Neural cell (in vitro differentiated cells): ENCODE measurements at regions not wholly inside any gene's neighbourhood (a gene's known extent, or its start where the extent isn't known, plus 50 kb on each side); places are given as distances from the start of the nearest gene placed in this dataset.

Source experiments
- H2AFZ ChIP-seq: fragments of 200-600, 300-800 bp; sonication (generic), shearing (Covaris generic); 2 replicates; pipeline ENCODE4 v1.6.0; 2014; ENCODE audit warnings: low read depth, mild to moderate bottlenecking, antibody characterized with exemption, low read length, moderate library complexity
- H3F3A ChIP-seq: fragments of 200-600 bp; shearing (Covaris generic); 2 replicates; pipeline ENCODE4 v1.6.1; 2016; ENCODE audit warnings: mild to moderate bottlenecking, moderate library complexity, mixed read lengths, antibody characterized with exemption, low read length; ENCODE audit not compliant: insufficient read depth, poor library complexity, severe bottlenecking
- H3K27ac ChIP-seq: fragments of 200-600, 300-800 bp; sonication (generic), shearing (Covaris generic); 2 replicates; pipeline ENCODE4 v1.5.1; 2014; ENCODE audit warnings: mild to moderate bottlenecking, low read length, moderate library complexity
- H3K27me3 ChIP-seq: fragments of 300-800, 200-600 bp; sonication (generic), shearing (Covaris generic); 2 replicates; pipeline ENCODE4 v1.6.0; 2014; ENCODE audit warnings: mild to moderate bottlenecking, low read depth, low read length, moderate library complexity; ENCODE audit not compliant: insufficient read depth
- H3K36me3 ChIP-seq: fragments of 300-800, 200-600 bp; sonication (generic), shearing (Covaris generic); 2 replicates; pipeline ENCODE4 v1.5.1; 2014; ENCODE audit warnings: mild to moderate bottlenecking, antibody characterized with exemption, low read length, moderate library complexity; ENCODE audit not compliant: insufficient read depth
- H3K4me2 ChIP-seq: fragments of 300-800, 200-600 bp; sonication (generic), shearing (Covaris generic); 2 replicates; pipeline ENCODE4 v1.6.0; 2014; ENCODE audit warnings: mild to moderate bottlenecking, low read length
- H3K4me3 ChIP-seq: fragments of 300-800, 200-600 bp; sonication (generic), shearing (Covaris generic); 2 replicates; pipeline ENCODE4 v1.5.1; 2014; ENCODE audit warnings: mild to moderate bottlenecking, low read length, moderate library complexity
- H3K79me2 ChIP-seq: fragments of 200-600 bp; shearing (Covaris generic); replicated peaks from 2 replicates; pipeline ENCODE4 v1.6.0; 2014; ENCODE audit warnings: mild to moderate bottlenecking, low read length, moderate library complexity; ENCODE audit not compliant: insufficient read depth
- H3K9ac ChIP-seq: fragments of 300-800, 200-600 bp; sonication (generic), shearing (Covaris generic); 2 replicates; pipeline ENCODE4 v1.6.1; 2016; ENCODE audit warnings: mild to moderate bottlenecking, low read length, mixed read lengths
- H3K9me2 ChIP-seq: fragments of 200-600 bp; shearing (Covaris generic); 2 replicates; pipeline ENCODE4 v1.6.1; 2016; ENCODE audit warnings: mild to moderate bottlenecking, low read length, mixed read lengths; ENCODE audit not compliant: insufficient read depth
- H3K9me3 ChIP-seq: fragments of 200-600, 300-800 bp; sonication (generic), shearing (Covaris generic); 2 replicates; pipeline ENCODE4 v1.6.1; 2016; ENCODE audit warnings: mild to moderate bottlenecking, mixed run types, low read length, moderate library complexity, mixed read lengths
- H4K20me1 ChIP-seq: fragments of 200-600 bp; shearing (Covaris generic); 2 replicates; pipeline ENCODE4 v1.6.1; 2016; ENCODE audit warnings: mild to moderate bottlenecking, mixed run types; ENCODE audit not compliant: insufficient read depth
- CTCF ChIP-seq: fragments of 450-650 bp; IDR thresholded peaks from 2 replicates; pipeline ENCODE4 v1.5.1; 2014; ENCODE audit warnings: antibody characterized with exemption, mild to moderate bottlenecking, moderate library complexity; ENCODE audit not compliant: poor library complexity, severe bottlenecking
- EP300 ChIP-seq: fragments of 450-650 bp; conservative IDR thresholded peaks from 2 replicates; pipeline ENCODE4 v1.6.1; 2014; ENCODE audit warnings: antibody characterized with exemption, mild to moderate bottlenecking, moderate library complexity; ENCODE audit not compliant: poor library complexity, severe bottlenecking
- EZH2 ChIP-seq: fragments of 200-600, 300-800 bp; shearing (Covaris generic), sonication (generic); IDR thresholded peaks from 2 replicates; pipeline ENCODE4 v1.6.1; 2014; ENCODE audit warnings: antibody characterized with exemption, low read length, borderline replicate concordance, mild to moderate bottlenecking; ENCODE audit not compliant: insufficient read depth, poor library complexity, severe bottlenecking
- MXI1 ChIP-seq: fragments of 450-650 bp; conservative IDR thresholded peaks from 2 replicates; pipeline ENCODE4 v1.6.1; 2014; ENCODE audit warnings: antibody characterized with exemption, mild to moderate bottlenecking; ENCODE audit not compliant: poor library complexity, severe bottlenecking
- POLR2AphosphoS5 ChIP-seq: IDR thresholded peaks from 2 replicates; pipeline ENCODE4 v1.6.1; 2012
- RAD21 ChIP-seq: fragments of 450-650 bp; conservative IDR thresholded peaks from 2 replicates; pipeline ENCODE4 v1.6.1; 2014; ENCODE audit warnings: antibody characterized with exemption, mild to moderate bottlenecking, moderate library complexity
- REST ChIP-seq: IDR thresholded peaks from 2 replicates; pipeline ENCODE4 v1.6.1; 2012; ENCODE audit warnings: borderline replicate concordance
- SMC3 ChIP-seq: fragments of 450-650 bp; conservative IDR thresholded peaks from 2 replicates; pipeline ENCODE4 v1.6.1; 2014; ENCODE audit warnings: antibody characterized with exemption, mild to moderate bottlenecking, moderate library complexity; ENCODE audit not compliant: poor library complexity
- TAF1 ChIP-seq: IDR thresholded peaks from 2 replicates; pipeline ENCODE4 v1.6.1; 2012; ENCODE audit warnings: low read depth

- H3K27me3 ChIP-seq: no peaks in the 10 kb centered on the region
- H3K27ac ChIP-seq: no peak overlapping the region
- H3K4me2 ChIP-seq: no peak overlapping the region
- no peak overlapping the region for H2AFZ ChIP-seq
- H3K9me3 ChIP-seq: no peaks in the 10 kb centered on the region
- no peak overlapping the region for H3K9ac ChIP-seq
- H4K20me1 ChIP-seq: no peaks in the 10 kb centered on the region
- H3K36me3 ChIP-seq: no peaks in the 10 kb centered on the region
- no peaks in the 10 kb centered on the region for H3K79me2 ChIP-seq
- H3K4me3 ChIP-seq: no peak overlapping the region
- H3K9me2 ChIP-seq: no peaks in the 10 kb centered on the region
- TF ChIP-seq TAF1 (no peak), REST (no peak), EP300 (no peak), EZH2 (no peak), MXI1 (no peak), POLR2AphosphoS5 (no peak), RAD21 (no peak), SMC3 (no peak), CTCF (no peak)
- no peaks in the 10 kb centered on the region for H3F3A ChIP-seq
Measured at GRCh38 chr18:37675699-37676098, 110.1 kb upstream of the CELF4 start.

- Histone ChIP-seq H3F3A (no peaks in the 10 kb centered on the region), H3K79me2 (no peaks in the 10 kb centered on the region), H3K4me2 (no peak overlapping the region), H3K9me2 (no peaks in the 10 kb centered on the region), H3K27ac (no peak overlapping the region), H2AFZ (no peak overlapping the region), H3K9ac (no peak overlapping the region), H3K27me3 (no peaks in the 10 kb centered on the region), H3K36me3 (no peaks in the 10 kb centered on the region), H3K4me3 (no peak overlapping the region), H3K9me3 (no peaks in the 10 kb centered on the region), H4K20me1 (no peaks in the 10 kb centered on the region)
- TF ChIP-seq TAF1 (no peak), CTCF (no peak), REST (no peak), EZH2 (no peak), SMC3 (no peak), EP300 (no peak)
Measured at GRCh38 chr18:37674570-37674969, 109.0 kb upstream of the CELF4 start.
